ENCODE measurements at regions not wholly inside any gene's neighbourhood (a gene's known extent, or its start where the extent isn't known, plus 50 kb on each side); places are given as distances from the start of the nearest gene placed in this dataset.

DNA sequence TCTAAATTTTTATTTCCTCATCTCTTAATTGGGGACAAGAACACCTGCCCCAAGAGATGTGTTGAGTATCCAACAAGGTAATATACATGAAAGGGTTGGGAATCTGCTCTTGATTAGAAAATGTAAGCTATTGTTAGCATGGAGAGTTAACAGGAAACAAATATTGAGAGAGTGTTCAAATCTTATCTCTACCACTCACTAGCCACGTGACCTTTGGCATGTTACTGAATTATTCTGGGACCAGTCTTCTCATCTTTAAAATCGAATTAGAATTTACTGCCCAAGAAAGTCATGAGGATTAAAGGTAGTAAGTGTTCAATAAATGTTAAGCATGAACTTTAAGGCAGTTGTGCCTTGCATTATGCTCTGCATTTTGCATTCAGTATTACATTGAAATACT, 184.7 kb downstream of the MID1IP1 start:
- Mint-ChIP-seq H3K27ac (no peak overlapping the region), H3K36me3 (ENCODE audit: insufficient read depth) (no peaks in the 10 kb centered on the region), H3K4me1 (ENCODE audit: low read depth) (peaks cover 18% of the 10 kb centered on the region), H3K27me3 (no peaks in the 10 kb centered on the region), H3K9me3 (ENCODE audit: low read depth) (peaks cover 20% of the 10 kb centered on the region), H3K4me3 (ENCODE audit: low read depth) (no peak overlapping the region)
- DNase-seq (ENCODE audit: low spot score, unreplicated experiment): no peak
- TF ChIP-seq, protein P1, sequence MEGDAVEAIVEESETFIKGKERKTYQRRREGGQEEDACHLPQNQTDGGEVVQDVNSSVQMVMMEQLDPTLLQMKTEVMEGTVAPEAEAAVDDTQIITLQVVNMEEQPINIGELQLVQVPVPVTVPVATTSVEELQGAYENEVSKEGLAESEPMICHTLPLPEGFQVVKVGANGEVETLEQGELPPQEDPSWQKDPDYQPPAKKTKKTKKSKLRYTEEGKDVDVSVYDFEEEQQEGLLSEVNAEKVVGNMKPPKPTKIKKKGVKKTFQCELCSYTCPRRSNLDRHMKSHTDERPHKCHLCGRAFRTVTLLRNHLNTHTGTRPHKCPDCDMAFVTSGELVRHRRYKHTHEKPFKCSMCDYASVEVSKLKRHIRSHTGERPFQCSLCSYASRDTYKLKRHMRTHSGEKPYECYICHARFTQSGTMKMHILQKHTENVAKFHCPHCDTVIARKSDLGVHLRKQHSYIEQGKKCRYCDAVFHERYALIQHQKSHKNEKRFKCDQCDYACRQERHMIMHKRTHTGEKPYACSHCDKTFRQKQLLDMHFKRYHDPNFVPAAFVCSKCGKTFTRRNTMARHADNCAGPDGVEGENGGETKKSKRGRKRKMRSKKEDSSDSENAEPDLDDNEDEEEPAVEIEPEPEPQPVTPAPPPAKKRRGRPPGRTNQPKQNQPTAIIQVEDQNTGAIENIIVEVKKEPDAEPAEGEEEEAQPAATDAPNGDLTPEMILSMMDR (IDR thresholded peaks at IDR 0.05; ENCODE audit: unreplicated experiment): no peak

DNA sequence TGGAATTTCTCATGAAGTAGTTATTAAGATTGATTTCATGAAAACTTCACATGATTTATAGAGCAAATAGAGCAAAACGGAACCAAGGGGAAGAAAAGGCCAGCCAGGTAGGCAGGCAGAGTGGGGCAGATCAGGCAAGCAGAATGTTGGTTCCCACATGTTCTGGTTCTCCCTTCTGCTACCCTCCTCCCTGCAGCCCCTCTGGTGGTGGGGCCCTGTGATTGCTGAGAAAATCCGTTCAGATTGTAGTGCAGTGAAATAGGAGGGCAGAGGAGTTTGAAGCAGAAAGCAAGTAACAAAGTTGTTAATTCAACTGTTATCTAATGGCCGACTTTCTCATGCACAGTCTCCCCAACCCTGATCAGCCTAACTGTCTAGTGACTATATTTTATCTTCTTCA, 185.3 kb downstream of the MID1IP1 start:
- no peak for DNase-seq (ENCODE audit: low spot score, unreplicated experiment)
- peaks cover 18% of the 10 kb centered on the region for H3K4me1 Mint-ChIP-seq (ENCODE audit: low read depth)
- no peak overlapping the region for H3K27ac Mint-ChIP-seq
- H3K27me3 Mint-ChIP-seq: no peaks in the 10 kb centered on the region
- TF ChIP-seq, protein P1 (IDR thresholded peaks at IDR 0.05; ENCODE audit: unreplicated experiment): no peak
- no peak overlapping the region for H3K4me3 Mint-ChIP-seq (ENCODE audit: low read depth)
- peaks cover 20% of the 10 kb centered on the region for H3K9me3 Mint-ChIP-seq (ENCODE audit: low read depth)
- H3K36me3 Mint-ChIP-seq (ENCODE audit: insufficient read depth): no peaks in the 10 kb centered on the region

DNA sequence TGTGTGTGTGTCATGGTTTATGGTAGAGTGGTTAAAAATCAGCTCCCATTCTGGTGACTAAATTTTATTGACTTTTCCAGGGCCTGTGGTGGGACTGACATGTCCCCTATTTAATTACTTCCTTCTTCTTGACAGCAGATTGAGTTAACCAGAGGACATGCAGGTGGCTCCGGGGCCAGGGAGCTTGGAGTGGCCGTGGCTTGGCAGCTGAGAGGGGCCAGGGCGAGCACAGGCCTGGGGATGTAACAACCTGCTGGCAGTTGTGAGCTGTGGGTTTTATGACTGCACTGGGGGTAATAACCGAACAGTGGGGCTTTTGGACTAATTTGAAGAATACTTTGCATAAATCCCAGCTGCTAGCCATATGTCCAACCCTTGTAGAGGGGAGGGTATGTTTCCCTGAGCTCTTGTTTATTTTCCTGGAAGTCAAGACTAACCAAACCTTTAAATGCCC, 186.0 kb downstream of the MID1IP1 start:
- Mint-ChIP-seq H3K9me3 (ENCODE audit: low read depth) (peaks cover 18% of the 10 kb centered on the region), H3K27me3 (no peaks in the 10 kb centered on the region), H3K36me3 (ENCODE audit: insufficient read depth) (no peaks in the 10 kb centered on the region), H3K27ac (no peak overlapping the region), H3K4me1 (ENCODE audit: low read depth) (peaks cover 17% of the 10 kb centered on the region), H3K4me3 (ENCODE audit: low read depth) (no peak overlapping the region)
- DNase-seq (ENCODE audit: low spot score, unreplicated experiment): no peak
- TF ChIP-seq, protein P1 (IDR thresholded peaks at IDR 0.05; ENCODE audit: unreplicated experiment): no peak

DNA sequence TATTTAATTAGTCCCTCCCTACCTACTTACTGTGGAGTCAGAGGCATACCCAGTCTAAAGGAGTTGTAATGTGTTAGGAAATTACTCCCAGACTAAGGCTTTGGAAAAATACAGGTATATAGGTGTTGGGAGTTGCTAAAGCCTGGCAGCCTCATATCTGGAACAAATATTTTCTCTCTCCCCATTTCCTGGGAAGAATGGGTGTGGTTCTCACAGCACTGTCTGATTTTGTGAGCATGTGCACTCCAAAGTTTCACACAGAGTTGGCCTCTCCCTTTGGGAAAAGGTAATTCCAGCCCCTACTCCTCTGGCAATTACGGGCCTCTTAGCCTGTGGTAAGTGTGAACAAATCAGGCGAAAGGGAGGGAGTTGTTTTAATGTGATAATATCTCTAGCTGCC, 187.0 kb downstream of the MID1IP1 start:
- no peak for DNase-seq (ENCODE audit: low spot score, unreplicated experiment)
- H3K9me3 Mint-ChIP-seq (ENCODE audit: low read depth): peaks cover 18% of the 10 kb centered on the region
- peaks cover 13% of the 10 kb centered on the region for H3K4me1 Mint-ChIP-seq (ENCODE audit: low read depth)
- no peak overlapping the region for H3K4me3 Mint-ChIP-seq (ENCODE audit: low read depth)
- H3K27me3 Mint-ChIP-seq: no peaks in the 10 kb centered on the region
- TF ChIP-seq, protein P1 (IDR thresholded peaks at IDR 0.05; ENCODE audit: unreplicated experiment): no peak
- H3K27ac Mint-ChIP-seq: no peak overlapping the region
- no peaks in the 10 kb centered on the region for H3K36me3 Mint-ChIP-seq (ENCODE audit: insufficient read depth)

DNA sequence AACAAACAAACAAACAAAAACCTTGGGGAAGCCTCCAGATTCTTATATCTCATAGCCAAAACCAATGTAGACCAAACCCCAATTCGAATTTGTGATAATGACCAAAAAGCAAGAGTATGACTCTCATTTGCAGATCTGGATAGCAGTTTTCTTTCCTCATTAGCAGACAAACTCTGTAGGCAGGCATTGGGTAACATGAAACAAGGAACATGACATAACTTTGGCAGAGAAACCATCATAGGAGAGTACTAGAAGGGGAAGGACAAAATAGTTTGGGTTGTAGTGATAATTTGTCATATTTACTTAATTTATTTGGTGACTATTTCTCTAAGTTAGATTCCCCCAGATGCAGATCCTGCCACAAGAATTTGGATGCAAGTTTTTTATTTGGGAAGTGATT, 187.8 kb downstream of the MID1IP1 start:
- Mint-ChIP-seq H3K36me3 (ENCODE audit: insufficient read depth) (no peaks in the 10 kb centered on the region), H3K9me3 (ENCODE audit: low read depth) (peaks cover 18% of the 10 kb centered on the region), H3K27me3 (no peaks in the 10 kb centered on the region), H3K4me3 (ENCODE audit: low read depth) (no peak overlapping the region), H3K4me1 (ENCODE audit: low read depth) (peaks cover 13% of the 10 kb centered on the region), H3K27ac (no peak overlapping the region)
- TF ChIP-seq, protein P1 (IDR thresholded peaks at IDR 0.05; ENCODE audit: unreplicated experiment): no peak
- no peak for DNase-seq (ENCODE audit: low spot score, unreplicated experiment)
